ENCODE measurements at regions not wholly inside any gene's neighbourhood (a gene's known extent, or its start where the extent isn't known, plus 50 kb on each side); places are given as distances from the start of the nearest gene placed in this dataset.

DNA sequence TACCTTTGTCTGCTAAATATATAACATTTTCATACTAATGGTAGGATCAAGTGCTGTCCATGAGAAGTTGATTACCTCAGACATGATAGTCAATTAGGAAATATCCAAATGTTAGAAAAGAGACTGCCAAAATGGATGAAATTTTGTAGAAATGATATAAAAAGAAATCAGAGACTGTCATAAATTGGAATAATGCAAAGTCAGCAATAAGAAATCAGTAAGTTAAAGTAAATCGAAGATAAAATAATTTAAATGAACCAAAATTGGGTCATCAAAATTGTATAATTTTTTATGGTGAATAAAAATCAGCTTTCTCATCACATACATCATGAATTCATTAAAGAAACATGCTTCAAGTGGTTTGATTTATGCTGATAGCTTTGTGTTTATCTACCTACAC lies 165.3 kb upstream of the CDH2 start:
- TF ChIP-seq, protein P1, sequence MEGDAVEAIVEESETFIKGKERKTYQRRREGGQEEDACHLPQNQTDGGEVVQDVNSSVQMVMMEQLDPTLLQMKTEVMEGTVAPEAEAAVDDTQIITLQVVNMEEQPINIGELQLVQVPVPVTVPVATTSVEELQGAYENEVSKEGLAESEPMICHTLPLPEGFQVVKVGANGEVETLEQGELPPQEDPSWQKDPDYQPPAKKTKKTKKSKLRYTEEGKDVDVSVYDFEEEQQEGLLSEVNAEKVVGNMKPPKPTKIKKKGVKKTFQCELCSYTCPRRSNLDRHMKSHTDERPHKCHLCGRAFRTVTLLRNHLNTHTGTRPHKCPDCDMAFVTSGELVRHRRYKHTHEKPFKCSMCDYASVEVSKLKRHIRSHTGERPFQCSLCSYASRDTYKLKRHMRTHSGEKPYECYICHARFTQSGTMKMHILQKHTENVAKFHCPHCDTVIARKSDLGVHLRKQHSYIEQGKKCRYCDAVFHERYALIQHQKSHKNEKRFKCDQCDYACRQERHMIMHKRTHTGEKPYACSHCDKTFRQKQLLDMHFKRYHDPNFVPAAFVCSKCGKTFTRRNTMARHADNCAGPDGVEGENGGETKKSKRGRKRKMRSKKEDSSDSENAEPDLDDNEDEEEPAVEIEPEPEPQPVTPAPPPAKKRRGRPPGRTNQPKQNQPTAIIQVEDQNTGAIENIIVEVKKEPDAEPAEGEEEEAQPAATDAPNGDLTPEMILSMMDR (IDR thresholded peaks at IDR 0.05), result no peak
- TF ChIP-seq EZH2 (IDR thresholded peaks at IDR 0.05; ENCODE audit: borderline replicate concordance, insufficient read depth, low read depth, low read length, poor library complexity, severe bottlenecking), result no peak

Measured in B cell (primary cell).